ENCODE measurements at regions not wholly inside any gene's neighbourhood (a gene's known extent, or its start where the extent isn't known, plus 50 kb on each side); places are given as distances from the start of the nearest gene placed in this dataset.

DNA sequence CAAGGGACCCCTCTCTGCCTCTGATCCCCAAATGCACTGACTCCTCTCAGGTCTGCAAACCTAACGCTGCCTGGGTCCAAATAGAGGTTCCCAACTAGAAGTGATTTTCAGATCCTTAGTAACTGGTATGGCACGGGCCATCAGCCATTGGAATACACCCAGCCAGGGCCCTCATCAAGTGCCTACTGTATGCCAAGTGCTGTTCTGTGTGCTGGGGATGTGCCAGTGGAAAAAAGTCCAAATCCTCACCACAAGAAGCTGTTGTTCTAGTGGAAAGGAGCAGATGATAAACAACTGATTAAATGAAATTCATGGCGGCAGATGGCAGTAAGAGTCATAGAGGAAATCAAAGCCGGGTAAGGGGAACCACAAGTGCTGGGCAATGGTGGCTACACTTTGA, 57.2 kb upstream of the MED9 start:
- Histone ChIP-seq H3K79me2 (replicated peaks; ENCODE audit: insufficient read depth) (no peaks in the 10 kb centered on the region), H4K20me1 (replicated peaks; ENCODE audit: insufficient read depth) (no peaks in the 10 kb centered on the region), H3K4me3 (no peak overlapping the region), H3K36me3 (ENCODE audit: insufficient read depth) (no peaks in the 10 kb centered on the region), H2AFZ (no peak overlapping the region), H3F3A (replicated peaks; ENCODE audit: low read depth) (no peaks in the 10 kb centered on the region), H3K27ac (ENCODE audit: low read depth) (no peak overlapping the region), H3K4me2 (no peak overlapping the region), H3K9me2 (ENCODE audit: insufficient read depth) (peaks cover 11% of the 10 kb centered on the region), H3K4me1 (ENCODE audit: insufficient read depth) (no peaks in the 10 kb centered on the region), H3K27me3 (ENCODE audit: insufficient read depth) (no peaks in the 10 kb centered on the region)
- peaks cover 54% of the 10 kb centered on the region for H3K9me3 Mint-ChIP-seq
- ATAC-seq (no peak), DNase-seq (ENCODE audit: low spot score) (no peak)
- no peak overlapping the region; the same call in 2 of the 3 replicates for H3K4me3 Mint-ChIP-seq
- peaks cover 11% of the 10 kb centered on the region for H3K27me3 Mint-ChIP-seq (ENCODE audit: insufficient read depth, low read depth, poor library complexity)
- no peaks in the 10 kb centered on the region for H3K4me1 Mint-ChIP-seq
- TF ChIP-seq, protein P1, sequence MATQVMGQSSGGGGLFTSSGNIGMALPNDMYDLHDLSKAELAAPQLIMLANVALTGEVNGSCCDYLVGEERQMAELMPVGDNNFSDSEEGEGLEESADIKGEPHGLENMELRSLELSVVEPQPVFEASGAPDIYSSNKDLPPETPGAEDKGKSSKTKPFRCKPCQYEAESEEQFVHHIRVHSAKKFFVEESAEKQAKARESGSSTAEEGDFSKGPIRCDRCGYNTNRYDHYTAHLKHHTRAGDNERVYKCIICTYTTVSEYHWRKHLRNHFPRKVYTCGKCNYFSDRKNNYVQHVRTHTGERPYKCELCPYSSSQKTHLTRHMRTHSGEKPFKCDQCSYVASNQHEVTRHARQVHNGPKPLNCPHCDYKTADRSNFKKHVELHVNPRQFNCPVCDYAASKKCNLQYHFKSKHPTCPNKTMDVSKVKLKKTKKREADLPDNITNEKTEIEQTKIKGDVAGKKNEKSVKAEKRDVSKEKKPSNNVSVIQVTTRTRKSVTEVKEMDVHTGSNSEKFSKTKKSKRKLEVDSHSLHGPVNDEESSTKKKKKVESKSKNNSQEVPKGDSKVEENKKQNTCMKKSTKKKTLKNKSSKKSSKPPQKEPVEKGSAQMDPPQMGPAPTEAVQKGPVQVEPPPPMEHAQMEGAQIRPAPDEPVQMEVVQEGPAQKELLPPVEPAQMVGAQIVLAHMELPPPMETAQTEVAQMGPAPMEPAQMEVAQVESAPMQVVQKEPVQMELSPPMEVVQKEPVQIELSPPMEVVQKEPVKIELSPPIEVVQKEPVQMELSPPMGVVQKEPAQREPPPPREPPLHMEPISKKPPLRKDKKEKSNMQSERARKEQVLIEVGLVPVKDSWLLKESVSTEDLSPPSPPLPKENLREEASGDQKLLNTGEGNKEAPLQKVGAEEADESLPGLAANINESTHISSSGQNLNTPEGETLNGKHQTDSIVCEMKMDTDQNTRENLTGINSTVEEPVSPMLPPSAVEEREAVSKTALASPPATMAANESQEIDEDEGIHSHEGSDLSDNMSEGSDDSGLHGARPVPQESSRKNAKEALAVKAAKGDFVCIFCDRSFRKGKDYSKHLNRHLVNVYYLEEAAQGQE (IDR thresholded peaks at IDR 0.05; ENCODE audit: unreplicated experiment): no peak
- TF ChIP-seq POLR2AphosphoS5 (IDR thresholded peaks at IDR 0.05; ENCODE audit: low read depth) (no peak), STAT1 (IDR thresholded peaks at IDR 0.05; ENCODE audit: unreplicated experiment) (no peak), CREB1 (CRISPR knock-in tag; IDR thresholded peaks at IDR 0.05; ENCODE audit: low read depth) (no peak), ZNF114 (CRISPR knock-in tag; IDR thresholded peaks at IDR 0.05) (no peak)
- TF ChIP-seq, protein P2, sequence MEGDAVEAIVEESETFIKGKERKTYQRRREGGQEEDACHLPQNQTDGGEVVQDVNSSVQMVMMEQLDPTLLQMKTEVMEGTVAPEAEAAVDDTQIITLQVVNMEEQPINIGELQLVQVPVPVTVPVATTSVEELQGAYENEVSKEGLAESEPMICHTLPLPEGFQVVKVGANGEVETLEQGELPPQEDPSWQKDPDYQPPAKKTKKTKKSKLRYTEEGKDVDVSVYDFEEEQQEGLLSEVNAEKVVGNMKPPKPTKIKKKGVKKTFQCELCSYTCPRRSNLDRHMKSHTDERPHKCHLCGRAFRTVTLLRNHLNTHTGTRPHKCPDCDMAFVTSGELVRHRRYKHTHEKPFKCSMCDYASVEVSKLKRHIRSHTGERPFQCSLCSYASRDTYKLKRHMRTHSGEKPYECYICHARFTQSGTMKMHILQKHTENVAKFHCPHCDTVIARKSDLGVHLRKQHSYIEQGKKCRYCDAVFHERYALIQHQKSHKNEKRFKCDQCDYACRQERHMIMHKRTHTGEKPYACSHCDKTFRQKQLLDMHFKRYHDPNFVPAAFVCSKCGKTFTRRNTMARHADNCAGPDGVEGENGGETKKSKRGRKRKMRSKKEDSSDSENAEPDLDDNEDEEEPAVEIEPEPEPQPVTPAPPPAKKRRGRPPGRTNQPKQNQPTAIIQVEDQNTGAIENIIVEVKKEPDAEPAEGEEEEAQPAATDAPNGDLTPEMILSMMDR (conservative IDR thresholded peaks at IDR 0.05; ENCODE audit: low read depth in 2 of 2): no peak
- H3K36me3 Mint-ChIP-seq (ENCODE audit: low read depth): peaks cover 8% of the 10 kb centered on the region
- H3K27ac Mint-ChIP-seq: no peak overlapping the region

DNA sequence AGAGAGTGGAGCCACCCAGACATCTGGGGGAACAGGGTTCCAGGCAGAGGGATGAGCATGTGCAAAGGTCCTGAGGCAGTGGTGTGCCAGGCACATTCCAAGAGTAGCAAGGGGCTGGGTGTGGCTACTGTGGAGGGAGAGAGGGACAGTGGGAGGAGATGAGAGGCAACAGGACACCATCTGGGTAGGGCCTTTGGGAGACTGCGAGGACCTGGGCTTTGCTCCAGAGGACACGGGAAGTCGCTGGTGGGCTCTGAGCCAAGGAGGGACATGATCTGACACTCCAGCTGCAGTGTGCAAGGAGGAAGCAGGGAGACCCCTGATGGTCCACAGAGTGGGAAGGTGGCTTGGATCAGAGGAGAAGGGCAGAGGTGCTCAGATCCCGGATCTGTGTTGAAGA, 56.7 kb upstream of the MED9 start:
- no peak for ATAC-seq
- H3K4me3 ChIP-seq: no peak overlapping the region
- TF ChIP-seq, protein P1 (IDR thresholded peaks at IDR 0.05; ENCODE audit: unreplicated experiment): no peak
- TF ChIP-seq NANOG (IDR thresholded peaks at IDR 0.05; ENCODE audit: borderline replicate concordance): no peak
- TF ChIP-seq ETS1 (IDR thresholded peaks at IDR 0.05): no peak
- TF ChIP-seq EZH2 (IDR thresholded peaks at IDR 0.05; ENCODE audit: low read depth, unreplicated experiment): no peak
- TF ChIP-seq JUNB (IDR thresholded peaks at IDR 0.05; ENCODE audit: unreplicated experiment): no peak

More for the DNA sequence above, 56.7 kb upstream of the MED9 start:
- H3K27ac ChIP-seq (ENCODE audit: low read depth): no peak overlapping the region
- no peak overlapping the region; the same call in 2 of the 3 replicates for H3K4me3 Mint-ChIP-seq
- no peaks in the 10 kb centered on the region for H3F3A ChIP-seq (replicated peaks; ENCODE audit: low read depth)
- peaks cover 11% of the 10 kb centered on the region for H3K27me3 Mint-ChIP-seq (ENCODE audit: insufficient read depth, low read depth, poor library complexity)
- H3K4me1 ChIP-seq (ENCODE audit: insufficient read depth): no peaks in the 10 kb centered on the region
- H3K27ac Mint-ChIP-seq: no peak overlapping the region
- no peak overlapping the region for H3K4me2 ChIP-seq
- no peaks in the 10 kb centered on the region for H4K20me1 ChIP-seq (replicated peaks; ENCODE audit: insufficient read depth)
- H3K36me3 Mint-ChIP-seq (ENCODE audit: low read depth): peaks cover 8% of the 10 kb centered on the region
- no peaks in the 10 kb centered on the region for H3K4me1 Mint-ChIP-seq
- H3K36me3 ChIP-seq (ENCODE audit: insufficient read depth): no peaks in the 10 kb centered on the region
- no peaks in the 10 kb centered on the region for H3K79me2 ChIP-seq (replicated peaks; ENCODE audit: insufficient read depth)
- peaks cover 57% of the 10 kb centered on the region for H3K9me3 Mint-ChIP-seq
- H2AFZ ChIP-seq: no peak overlapping the region
- DNase-seq (ENCODE audit: low spot score): no peak
- no peaks in the 10 kb centered on the region for H3K27me3 ChIP-seq (ENCODE audit: insufficient read depth)
- H3K9me2 ChIP-seq (ENCODE audit: insufficient read depth): peaks cover 10% of the 10 kb centered on the region

All from GM23338 (cell line).